Spleen (tissue), 7 donors: ENCODE measurements at regions not wholly inside any gene's neighbourhood (a gene's known extent, or its start where the extent isn't known, plus 50 kb on each side); places are given as distances from the start of the nearest gene placed in this dataset.

Experiments used
- CTCF ChIP-seq, 11 experiments: fragments of 200-600 bp in 7 of 11; fragments of 450-650 bp in 4 of 11; sonication (generic) in 4 of 11; IDR thresholded peaks in 8 of 11; conservative IDR thresholded peaks in 3 of 11; 1 replicate in 7 of 11; 2 replicates in 4 of 11; pipeline versions ENCODE4 v1.4.0 to v1.8.0; 2016 to 2021; ENCODE audit warnings: antibody characterized with exemption in 11 of 11, inconsistent platforms in 4 of 11, mild to moderate bottlenecking in 1 of 11
- POLR2A ChIP-seq, 3 donors: fragments of 450-650 bp; IDR thresholded peaks; one replicate each; pipeline ENCODE4 v1.5.1; 2017; ENCODE audit warnings: antibody characterized with exemption in 3 of 3, mild to moderate bottlenecking in 1 of 3
- donor health status: DM: no; HTN: no; CAD: no; lungs with moderate emphysema.
- donor health status: DM: no; HTN: no; CAD: no.
- donor health status: DM: no; HTN: no; CAD: no.

GRCh38 chr11:103824116-103824515 lies 212.3 kb upstream of the DDI1 start:
- TF ChIP-seq POLR2A (IDR thresholded peaks at IDR 0.05) (no peak), CTCF (IDR thresholded peaks at IDR 0.05 in 8 of 11, conservative IDR thresholded peaks at IDR 0.05 in 3 of 11) (no peak)
